PC-9 (cell line): ENCODE measurements at regions not wholly inside any gene's neighbourhood (a gene's known extent, or its start where the extent isn't known, plus 50 kb on each side); places are given as distances from the start of the nearest gene placed in this dataset.
"Not testable (repeated sequence)": the region's sequence is repeated elsewhere in the genome, so short reads cannot be mapped to it uniquely, and the experiment has no call there.

Experiments used
- BruUV-seq: library from RNA; stranded (reverse); fragments of 400-500 nt; replicated peaks from 2 replicates; lab custom pipeline; 2021; lab: Mats Ljungman, UMichigan
- CTCF ChIA-PET: fragments of 300-600 bp; sonication (Branson Sonifier 250); formaldehyde crosslinking; loops from one replicate; lab custom pipeline; 2022; ENCODE audit warnings: antibody characterized with exemption; lab: Charles Lee
- POLR2A ChIA-PET: fragments of 300-600 bp; sonication (Branson Sonifier 250); formaldehyde crosslinking; loops from one replicate; lab custom pipeline; 2022; ENCODE audit warnings: antibody characterized with exemption; ENCODE audit not compliant: unreplicated experiment; lab: Charles Lee
- DNase-seq, 2 experiments: peaks; one replicate each; pipeline versions ENCODE4 v3.0.0 to v3.0.0-alpha.2; 2015 to 2022; ENCODE audit warnings: mixed read lengths in 1 of 2
- H2AFZ ChIP-seq: fragments of 200-600 bp; sonication (generic); 2 replicates; pipeline ENCODE4 v1.8.1; 2017; ENCODE audit warnings: antibody characterized with exemption
- H3F3A ChIP-seq: fragments of 200-600 bp; sonication (generic); 2 replicates; pipeline ENCODE4 v1.8.1; 2017; ENCODE audit warnings: antibody characterized with exemption, mild to moderate bottlenecking, low read depth; ENCODE audit not compliant: insufficient read depth
- H3K27ac ChIP-seq: fragments of 200-600 bp; sonication (generic); 2 replicates; pipeline ENCODE4 v1.6.1; 2016; ENCODE audit warnings: mixed run types
- H3K27me3 ChIP-seq: fragments of 200-600 bp; sonication (generic); 2 replicates; pipeline ENCODE4 v1.6.1; 2016; ENCODE audit warnings: low read depth, mixed run types; ENCODE audit not compliant: insufficient read depth
- H3K36me3 ChIP-seq: fragments of 200-600 bp; sonication (generic); 2 replicates; pipeline ENCODE4 v1.6.1; 2016; ENCODE audit warnings: low read depth, mixed run types
- H3K4me1 ChIP-seq: fragments of 200-600 bp; sonication (generic); replicated peaks from 2 replicates; pipeline ENCODE4 v1.6.1; 2016; ENCODE audit warnings: mixed run types; ENCODE audit not compliant: insufficient read depth
- H3K4me2 ChIP-seq: fragments of 200-600 bp; sonication (generic); 2 replicates; pipeline ENCODE4 v1.6.1; 2017; ENCODE audit warnings: mixed run types
- H3K4me3 ChIP-seq: fragments of 200-600 bp; sonication (generic); 2 replicates; pipeline ENCODE4 v1.6.1; 2016; ENCODE audit warnings: mixed run types
- H3K79me2 ChIP-seq: fragments of 200-600 bp; sonication (generic); 2 replicates; pipeline ENCODE4 v1.6.1; 2017; ENCODE audit warnings: low read depth, mixed run types
- H3K9me2 ChIP-seq: fragments of 200-600 bp; sonication (generic); 2 replicates; pipeline ENCODE4 v1.8.1; 2017; ENCODE audit warnings: mild to moderate bottlenecking; ENCODE audit not compliant: insufficient read depth
- H3K9me3 ChIP-seq: fragments of 200-600 bp; sonication (generic); 2 replicates; pipeline ENCODE4 v1.8.1; 2016; ENCODE audit warnings: low read depth; ENCODE audit not compliant: insufficient read depth
- H4K20me1 ChIP-seq: fragments of 200-600 bp; sonication (generic); 2 replicates; pipeline ENCODE4 v1.8.1; 2017; ENCODE audit not compliant: insufficient read depth
- CTCF ChIP-seq: fragments of 200-600 bp; sonication (generic); conservative IDR thresholded peaks from 2 replicates; pipeline ENCODE4 v1.6.1; 2017; ENCODE audit warnings: mixed run types, antibody characterized with exemption, mild to moderate bottlenecking, moderate library complexity
- EZH2 ChIP-seq: fragments of 200-600 bp; sonication (generic); IDR thresholded peaks from 2 replicates; pipeline ENCODE4 v1.8.0; 2017; ENCODE audit warnings: antibody characterized with exemption, low read depth
- intact Hi-C: fragments of 100-400 bp; cut with micrococcal nuclease; formaldehyde crosslinking; loops from one replicate; pipeline ENCODE4 v1.10.0; 2022; ENCODE audit not compliant: unreplicated experiment

GRCh38 chrX:113389846-113390245 is 549.2 kb upstream of the AMOT start:
- no peak for TF ChIP-seq CTCF
- no peak for TF ChIP-seq EZH2
- DNase-seq = no peak
- ChIA-PET CTCF (no interaction called here), POLR2A (no interaction called here)
- Histone ChIP-seq H3K27ac (no peak overlapping the region), H3K9me2 (no peaks in the 10 kb centered on the region), H3K4me2 (no peak overlapping the region), H4K20me1 (no peaks in the 10 kb centered on the region), H3K4me1 (no peaks in the 10 kb centered on the region), H3K4me3 (no peak overlapping the region), H3F3A (no peaks in the 10 kb centered on the region), H3K79me2 (no peaks in the 10 kb centered on the region), H3K27me3 (no peaks in the 10 kb centered on the region), H2AFZ (no peak overlapping the region), H3K36me3 (no peaks in the 10 kb centered on the region), H3K9me3 (0 out of 2 replicates have a peak, but pooled peaks cover 6% of the 10 kb centered on the region)
- intact Hi-C loops = no loop called here
- BruUV-seq = no TSS peak

GRCh38 chrX:113384628-113385027 is 544.0 kb upstream of the AMOT start:
- intact Hi-C loops = no loop called here
- no peaks in the 10 kb centered on the region for H3K36me3 ChIP-seq
- TF ChIP-seq CTCF (no peak), EZH2 (no peak)
- H3K9me2 ChIP-seq = no peaks in the 10 kb centered on the region
- H3K4me2 ChIP-seq = no peak overlapping the region
- H4K20me1 ChIP-seq = no peaks in the 10 kb centered on the region
- no peak for DNase-seq
- POLR2A ChIA-PET = no interaction called here
- H3K27me3 ChIP-seq = no peaks in the 10 kb centered on the region
- no peaks in the 10 kb centered on the region for H3K4me1 ChIP-seq
- H2AFZ ChIP-seq = no peak overlapping the region
- no peaks in the 10 kb centered on the region for H3F3A ChIP-seq
- no TSS peak for BruUV-seq
- no peak overlapping the region for H3K4me3 ChIP-seq
- H3K27ac ChIP-seq = no peak overlapping the region
- no peaks in the 10 kb centered on the region for H3K9me3 ChIP-seq
- CTCF ChIA-PET = no interaction called here
- H3K79me2 ChIP-seq = no peaks in the 10 kb centered on the region

GRCh38 chrX:113373421-113373820 is 532.8 kb upstream of the AMOT start:
- H3K9me3 ChIP-seq, H3K4me3 ChIP-seq, H3F3A ChIP-seq, BruUV-seq, H3K4me1 ChIP-seq, POLR2A ChIA-PET, CTCF ChIA-PET, intact Hi-C loops, H3K79me2 ChIP-seq, H3K9me2 ChIP-seq, H2AFZ ChIP-seq, H3K36me3 ChIP-seq, H3K27me3 ChIP-seq, DNase-seq, H4K20me1 ChIP-seq, H3K27ac ChIP-seq, H3K4me2 ChIP-seq: not testable (repeated sequence)

GRCh38 chrX:113370006-113370405 is 529.4 kb upstream of the AMOT start:
- no peaks in the 10 kb centered on the region for H4K20me1 ChIP-seq
- H3K27ac ChIP-seq = no peak overlapping the region
- H3F3A ChIP-seq = no peaks in the 10 kb centered on the region
- no peaks in the 10 kb centered on the region for H3K9me2 ChIP-seq
- intact Hi-C loops = no loop called here
- H3K79me2 ChIP-seq = no peaks in the 10 kb centered on the region
- H3K9me3 ChIP-seq = no peaks in the 10 kb centered on the region
- TF ChIP-seq CTCF (no peak), EZH2 (no peak)
- H3K27me3 ChIP-seq = no peaks in the 10 kb centered on the region
- H3K36me3 ChIP-seq = no peaks in the 10 kb centered on the region
- H3K4me1 ChIP-seq = no peaks in the 10 kb centered on the region
- no peak overlapping the region for H3K4me2 ChIP-seq
- ChIA-PET POLR2A (no interaction called here), CTCF (no interaction called here)
- no TSS peak for BruUV-seq
- no peak overlapping the region for H2AFZ ChIP-seq
- no peak for DNase-seq
- no peak overlapping the region for H3K4me3 ChIP-seq
